Activated gamma-delta T cell treated with anti-CD3 and anti-CD28 coated beads, Interleukin-2, amount 50 U/mL, for 16 hours (primary cell): ENCODE measurements at regions not wholly inside any gene's neighbourhood (a gene's known extent, or its start where the extent isn't known, plus 50 kb on each side); places are given as distances from the start of the nearest gene placed in this dataset.

Experiments
- DNase-seq: peaks from one replicate; pipeline ENCODE4 v3.0.0-alpha.2; 2020; ENCODE audit warnings: low read depth

DNA sequence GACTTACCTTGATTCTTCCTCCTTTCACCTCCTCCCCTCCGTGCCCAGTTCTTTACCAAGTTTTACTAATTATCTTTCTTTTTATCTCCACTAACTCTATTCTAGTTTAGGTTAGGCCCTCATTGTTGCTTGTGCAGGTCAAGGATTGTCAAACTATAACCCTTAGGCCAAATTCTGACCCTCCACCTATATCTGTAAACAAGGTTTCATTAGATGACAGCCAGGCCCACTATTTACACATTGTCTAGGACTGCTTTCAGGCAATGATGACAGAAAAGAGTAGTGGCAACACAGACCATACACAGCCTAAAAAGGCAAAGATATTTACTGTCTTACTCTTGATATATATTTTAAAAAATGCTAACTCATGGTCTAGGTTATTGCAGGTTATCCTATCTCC, 212.0 kb downstream of the RAD51AP2 start:
- DNase-seq = no peak

GRCh38 chr2:17303521-17303920, 214.7 kb downstream of the RAD51AP2 start:
- DNase-seq = no peak

GRCh38 chr2:17303054-17303453, 215.2 kb downstream of the RAD51AP2 start:
- no peak for DNase-seq

DNA sequence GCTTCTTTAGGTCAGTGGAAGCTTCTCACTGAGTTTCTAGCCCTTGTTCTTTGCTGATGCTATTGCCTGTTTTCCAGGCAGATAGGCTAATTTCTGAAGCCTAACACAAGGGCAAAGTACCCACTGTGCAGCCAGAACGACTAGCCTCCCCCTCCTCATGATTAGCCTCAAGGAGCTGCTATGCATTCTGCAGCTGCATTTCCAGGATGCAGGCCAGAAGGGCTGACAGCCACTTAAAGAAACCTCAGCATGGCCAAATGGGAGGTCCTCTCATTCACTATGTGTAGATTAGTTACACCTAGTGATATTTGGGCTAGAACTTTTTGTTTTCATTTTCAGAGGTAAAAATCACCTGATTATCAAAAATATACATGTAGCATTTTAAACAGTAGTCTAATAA, 216.0 kb downstream of the RAD51AP2 start:
- no peak for DNase-seq

DNA sequence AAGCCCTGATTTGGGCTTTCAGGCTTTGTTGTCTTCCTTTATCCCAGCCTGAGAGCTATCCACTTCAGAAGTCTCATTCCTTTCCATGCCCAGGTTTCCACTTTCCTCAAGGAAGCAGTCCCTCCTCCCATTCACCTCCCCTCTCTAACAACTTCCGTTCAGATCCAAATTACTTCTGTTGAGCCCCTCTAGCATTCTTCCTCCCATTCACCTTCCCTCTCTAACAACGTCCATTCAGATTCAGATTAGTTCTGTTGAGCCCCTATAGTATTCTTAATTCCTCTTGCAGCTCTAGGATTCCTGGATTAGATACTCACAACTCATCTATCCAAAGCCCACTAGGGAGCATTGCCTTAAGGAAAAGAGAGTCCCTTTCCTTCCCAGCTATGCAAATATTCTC, 216.8 kb downstream of the RAD51AP2 start:
- DNase-seq = no peak

DNA sequence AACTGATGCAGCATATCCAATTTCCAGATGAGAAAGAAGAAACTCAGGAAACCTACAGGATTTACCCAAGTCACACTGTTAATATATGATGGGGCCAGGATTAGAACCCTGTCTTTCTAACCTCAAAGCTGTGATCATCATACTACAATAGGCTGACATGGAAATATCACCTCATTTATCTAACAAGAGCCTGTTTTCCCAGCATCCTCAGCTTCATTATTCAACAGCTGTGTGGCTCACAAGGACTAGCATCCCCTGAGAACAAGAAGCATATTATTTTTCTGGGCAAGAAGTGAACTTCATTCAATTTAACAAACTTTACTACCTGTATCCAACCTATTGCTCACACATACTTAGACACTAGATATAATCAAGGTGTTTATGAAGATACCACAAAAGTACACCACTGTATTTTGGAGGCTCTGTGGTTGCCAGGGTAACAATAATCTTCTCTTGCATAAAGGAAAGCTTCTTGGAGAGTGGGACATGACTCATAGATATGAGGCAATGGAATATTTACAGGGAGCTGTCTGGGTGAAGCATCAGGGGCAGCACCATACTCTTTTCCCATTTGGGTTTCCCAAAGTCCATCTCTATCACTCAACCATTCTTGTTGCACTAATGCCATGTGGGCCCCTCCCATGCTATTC, 218.2 kb downstream of the RAD51AP2 start:
- no peak for DNase-seq

- DNase-seq = no peak
Measured at GRCh38 chr2:17298453-17298852, 219.8 kb downstream of the RAD51AP2 start.

GRCh38 chr2:17296686-17297085, 221.6 kb downstream of the RAD51AP2 start:
- DNase-seq = no peak

DNA sequence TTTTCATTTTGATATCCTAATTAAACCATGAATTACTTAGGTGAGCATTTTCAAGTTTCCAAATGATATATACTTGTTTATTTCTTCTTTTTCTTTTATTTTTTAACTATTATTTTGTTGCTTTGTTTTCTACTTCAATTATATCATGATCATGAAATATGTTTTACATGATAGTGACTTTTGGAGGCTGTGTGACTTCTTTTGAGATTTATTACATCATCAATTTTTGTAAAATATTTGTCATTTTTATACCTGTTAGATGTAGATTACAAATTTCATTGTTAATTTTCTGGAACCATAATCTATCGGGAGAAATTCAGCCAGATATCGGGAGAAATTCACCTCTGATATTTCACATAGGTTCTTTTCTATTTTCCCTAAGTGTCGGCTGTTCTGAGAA, 228.6 kb downstream of the RAD51AP2 start:
- no peak for DNase-seq

- no peak for DNase-seq
Measured at GRCh38 chr2:17287183-17287582, 231.1 kb downstream of the RAD51AP2 start.

DNA sequence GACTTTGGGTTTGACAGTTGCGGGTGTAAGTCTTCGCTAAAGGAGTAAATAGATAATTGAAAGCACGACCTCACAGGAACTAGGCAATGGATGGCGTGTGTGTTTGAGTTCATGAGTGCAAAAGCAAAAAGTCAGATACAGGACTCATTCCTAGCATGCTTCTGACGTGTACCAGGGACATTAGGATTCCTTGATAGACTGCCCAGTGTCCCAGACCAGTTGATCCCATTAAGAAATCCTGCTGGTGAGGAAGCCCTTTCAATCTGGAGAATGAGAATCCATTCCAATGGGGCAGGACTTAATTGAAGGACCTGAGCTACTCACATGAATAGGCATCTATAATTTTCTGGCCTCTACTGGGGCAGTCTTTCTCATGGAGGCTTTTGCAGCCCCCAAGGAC, 235.4 kb downstream of the RAD51AP2 start:
- DNase-seq = no peak

DNA sequence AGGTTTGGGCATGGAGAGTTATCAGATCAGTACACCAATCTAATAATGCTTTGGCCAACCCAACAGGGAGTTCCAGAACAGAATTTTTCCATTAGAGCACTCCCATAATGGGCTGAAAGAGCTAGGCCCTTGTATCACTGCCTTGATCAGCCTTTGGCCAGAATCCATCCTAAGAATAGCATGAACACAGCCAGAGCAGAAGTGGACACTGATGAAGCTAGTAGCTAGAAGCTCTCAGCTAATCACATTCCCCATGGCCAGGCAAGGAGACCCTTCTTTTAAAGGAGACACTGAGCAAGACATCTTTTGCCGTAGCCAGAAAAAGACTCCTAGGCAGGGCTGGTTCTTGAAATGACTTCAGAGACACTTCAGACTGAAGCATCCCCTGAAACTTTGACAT, 236.0 kb downstream of the RAD51AP2 start:
- DNase-seq = no peak

DNA sequence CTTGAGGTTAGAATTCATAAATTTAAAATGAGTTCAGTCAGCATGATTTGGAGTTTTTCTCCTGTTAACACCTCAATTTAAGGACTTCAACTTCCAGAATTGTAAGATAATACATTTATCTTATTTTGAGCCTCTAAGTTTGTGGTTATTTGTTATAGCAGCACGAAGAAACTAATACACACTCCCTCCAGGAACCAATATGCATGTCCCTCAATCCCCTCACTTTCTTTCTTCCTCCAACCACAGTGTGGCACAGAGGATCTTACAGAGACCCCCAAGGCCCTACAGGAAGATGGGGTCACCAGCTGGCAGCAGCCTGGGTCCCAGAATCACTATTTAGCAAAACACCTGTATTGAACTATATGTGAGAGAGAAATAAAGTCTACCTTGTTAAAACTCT, 242.0 kb downstream of the RAD51AP2 start:
- DNase-seq = no peak

GRCh38 chr2:17272652-17273525, 245.4 kb downstream of the RAD51AP2 start:
- DNase-seq = no peak

- DNase-seq = no peak
Measured at GRCh38 chr2:17272170-17272569, 246.1 kb downstream of the RAD51AP2 start.

DNA sequence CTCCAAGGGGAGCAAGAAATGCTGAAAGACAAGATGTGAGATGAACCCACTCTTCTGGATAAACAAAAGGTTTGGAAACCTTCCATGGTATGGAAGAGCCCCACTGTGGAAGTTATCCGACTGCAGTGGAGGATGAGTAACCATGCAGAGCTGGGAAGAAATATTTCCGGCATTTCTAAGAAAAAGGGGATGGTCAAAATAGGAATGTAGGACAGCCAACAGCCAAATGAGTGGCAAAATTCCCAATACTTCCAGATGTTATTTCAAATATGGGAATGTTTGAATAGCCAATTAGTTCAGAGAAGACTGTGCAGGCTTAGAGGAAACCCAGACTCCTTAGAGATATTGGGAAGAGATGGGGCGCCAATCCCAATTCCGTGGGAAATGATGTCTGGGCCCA, 246.8 kb downstream of the RAD51AP2 start:
- no peak for DNase-seq

GRCh38 chr2:17270894-17271293, 247.3 kb downstream of the RAD51AP2 start:
- DNase-seq = no peak

- no peak for DNase-seq
Measured at GRCh38 chr2:17263570-17263968, 254.7 kb downstream of the RAD51AP2 start.

- no peak for DNase-seq
Measured at GRCh38 chr2:17262854-17263569, 255.2 kb downstream of the RAD51AP2 start.

- DNase-seq = no peak
Measured at GRCh38 chr2:17259613-17260012, 258.6 kb downstream of the RAD51AP2 start.

- DNase-seq = no peak
Measured at GRCh38 chr2:17258861-17259260, 259.4 kb downstream of the RAD51AP2 start.

DNA sequence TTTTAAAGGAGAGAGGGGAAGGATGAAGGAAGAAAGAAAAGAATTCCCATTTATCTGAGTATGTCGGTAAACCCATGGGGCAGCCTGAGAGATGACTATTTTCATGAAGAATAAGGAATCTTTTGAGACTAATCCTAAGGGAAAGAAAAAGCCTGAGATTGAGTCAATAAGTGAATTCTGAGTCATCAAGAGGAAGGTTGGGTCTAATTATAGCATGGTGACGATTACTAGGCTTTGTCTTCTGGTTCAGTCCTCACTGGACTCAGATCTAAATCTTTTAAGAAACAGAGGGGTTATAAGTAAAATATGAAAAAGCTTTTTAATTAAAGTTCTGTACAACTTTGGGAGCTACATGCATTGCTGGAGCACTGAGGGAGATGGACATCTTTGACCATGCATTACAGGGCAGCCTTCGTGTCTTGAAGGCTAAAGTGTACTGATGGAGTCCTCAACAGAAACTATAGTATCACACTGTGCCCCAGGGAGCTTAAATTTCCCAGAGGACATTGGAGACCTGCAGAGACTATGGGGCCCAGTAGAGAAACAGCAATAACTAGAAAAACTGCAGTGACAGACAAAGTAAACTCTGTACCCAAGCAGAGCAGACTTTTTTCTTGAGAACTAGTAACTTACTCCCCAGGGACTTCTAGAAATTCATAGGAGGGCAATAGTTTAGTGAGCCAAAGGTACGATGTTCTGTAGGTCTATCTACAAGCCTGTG, 260.9 kb downstream of the RAD51AP2 start:
- DNase-seq = no peak
